CD4-positive, alpha-beta T cell (primary cell): ENCODE measurements at regions not wholly inside any gene's neighbourhood (a gene's known extent, or its start where the extent isn't known, plus 50 kb on each side); places are given as distances from the start of the nearest gene placed in this dataset.

Experiments
- ATAC-seq: fragments of 200-7000 bp; cut with Tn5 transposase; one replicate; pipeline ENCODE4 v1.10.0; 2022; ENCODE audit warnings: mild to moderate bottlenecking; ENCODE audit not compliant: poor library complexity
- CTCF ChIA-PET: fragments of 350-600 bp; sonication (Branson Sonifier 250); formaldehyde crosslinking; loops from one replicate; lab custom pipeline; 2021; ENCODE audit warnings: antibody characterized with exemption, inconsistent platforms; lab: Charles Lee
- POLR2A ChIA-PET: fragments of 350-600 bp; sonication (Branson Sonifier 250); formaldehyde crosslinking; loops from one replicate; lab custom pipeline; 2021; ENCODE audit warnings: antibody characterized with exemption, inconsistent platforms; lab: Charles Lee
- DNase-seq, 14 experiments: peaks; one replicate each; pipeline ENCODE4 v3.0.0-alpha.2; 2013 to 2020; ENCODE audit warnings: mixed read lengths in 2 of 14
- H3K27ac ChIP-seq, 2 donors: one replicate each; pipeline versions ENCODE4 v1.5.1 to v1.7.0; 2013; ENCODE audit warnings: low read length in 2 of 2, low read depth in 1 of 2, mild to moderate bottlenecking in 1 of 2
- H3K27me3 ChIP-seq, 2 experiments: 1 replicate in 1 of 2; 2 replicates in 1 of 2; pipeline versions ENCODE4 v1.6.1 to v1.7.0; 2013; ENCODE audit warnings: low read length in 2 of 2, control low read depth in 1 of 2, mild to moderate bottlenecking in 1 of 2, moderate library complexity in 1 of 2; ENCODE audit not compliant: insufficient read depth in 2 of 2, control insufficient read depth in 1 of 2
- H3K36me3 ChIP-seq: one replicate; pipeline ENCODE4 v1.6.1; 2013; ENCODE audit warnings: low read length, control low read depth; ENCODE audit not compliant: insufficient read depth
- H3K4me1 ChIP-seq: one replicate; pipeline ENCODE4 v1.6.1; 2013; ENCODE audit warnings: low read length, control low read depth; ENCODE audit not compliant: insufficient read depth
- H3K4me3 ChIP-seq: one replicate; pipeline ENCODE4 v1.5.1; 2013; ENCODE audit warnings: mild to moderate bottlenecking, low read length, moderate library complexity
- H3K9me3 ChIP-seq, 2 experiments: 1 replicate in 1 of 2; 2 replicates in 1 of 2; pipeline versions ENCODE4 v1.6.1 to v1.7.0; 2013; ENCODE audit warnings: low read length in 2 of 2, mild to moderate bottlenecking in 2 of 2, control low read depth in 1 of 2, moderate library complexity in 1 of 2; ENCODE audit not compliant: control insufficient read depth in 1 of 2, insufficient read depth in 1 of 2
- H3K27ac Mint-ChIP-seq: one replicate; pipeline ENCODE4 v1.8.0; 2020; ENCODE audit warnings: mixed read lengths
- H3K27me3 Mint-ChIP-seq: one replicate; pipeline ENCODE4 v1.8.0; 2021; ENCODE audit warnings: mixed read lengths
- H3K36me3 Mint-ChIP-seq: one replicate; pipeline ENCODE4 v1.8.0; 2021; ENCODE audit warnings: low read depth, mixed read lengths
- H3K4me1 Mint-ChIP-seq: one replicate; pipeline ENCODE4 v1.8.0; 2021; ENCODE audit warnings: low read depth, mixed read lengths
- H3K4me3 Mint-ChIP-seq: one replicate; pipeline ENCODE4 v1.8.0; 2020; ENCODE audit warnings: mild to moderate bottlenecking, mixed read lengths
- H3K9me3 Mint-ChIP-seq: one replicate; pipeline ENCODE4 v1.8.0; 2020; ENCODE audit warnings: mixed read lengths
- intact Hi-C, 2 experiments: fragments of 100-400 bp; cut with DNase I in 1 of 2; cut with micrococcal nuclease in 1 of 2; formaldehyde crosslinking; loops; one replicate each; pipeline versions ENCODE4 v1.15.1 to v1.9.0; 2023 to 2025; cut with DNase I, micrococcal nuclease
- TF ChIP-seq, protein P1 (sequence below): fragments of 200-600 bp; IDR thresholded peaks from one replicate; pipeline ENCODE4 v1.8.0; 2022; ENCODE audit warnings: antibody characterized with exemption, mild to moderate bottlenecking

DNA sequence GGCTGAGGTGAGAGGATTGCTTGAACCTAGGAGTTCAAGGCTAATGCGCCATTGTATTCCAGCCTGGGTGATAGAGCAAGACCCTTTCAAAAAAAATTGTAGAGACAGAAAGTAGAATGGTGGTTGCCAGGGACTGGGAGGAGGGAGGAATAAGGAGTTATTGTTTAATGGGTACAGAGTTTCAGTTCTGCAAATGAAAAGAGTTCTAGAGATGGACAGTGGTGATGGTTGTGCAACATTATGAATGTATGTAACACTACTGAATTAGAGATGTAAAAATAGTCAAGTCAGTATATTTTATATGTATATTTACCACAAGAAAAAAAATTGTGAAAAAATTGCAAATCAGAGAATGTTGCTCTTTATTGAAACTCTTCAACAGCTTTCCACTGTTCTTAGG lies 266.5 kb upstream of the NPY start:
- Histone ChIP-seq H3K4me1 (no peaks in the 10 kb centered on the region), H3K9me3 (no peaks in the 10 kb centered on the region), H3K27me3 (peaks cover 0 to 2% of the 10 kb centered on the region in 2 experiments), H3K27ac (no peak overlapping the region), H3K4me3 (no peak overlapping the region), H3K36me3 (no peaks in the 10 kb centered on the region)
- ChIA-PET POLR2A (no interaction called here), CTCF (no interaction called here)
- no peak for ATAC-seq
- Mint-ChIP-seq H3K27ac (no peak overlapping the region), H3K4me3 (no peak overlapping the region), H3K36me3 (no peaks in the 10 kb centered on the region), H3K9me3 (peaks cover 3% of the 10 kb centered on the region), H3K27me3 (no peaks in the 10 kb centered on the region), H3K4me1 (no peaks in the 10 kb centered on the region)
- intact Hi-C loops = no loop called here
- TF ChIP-seq, protein P1, sequence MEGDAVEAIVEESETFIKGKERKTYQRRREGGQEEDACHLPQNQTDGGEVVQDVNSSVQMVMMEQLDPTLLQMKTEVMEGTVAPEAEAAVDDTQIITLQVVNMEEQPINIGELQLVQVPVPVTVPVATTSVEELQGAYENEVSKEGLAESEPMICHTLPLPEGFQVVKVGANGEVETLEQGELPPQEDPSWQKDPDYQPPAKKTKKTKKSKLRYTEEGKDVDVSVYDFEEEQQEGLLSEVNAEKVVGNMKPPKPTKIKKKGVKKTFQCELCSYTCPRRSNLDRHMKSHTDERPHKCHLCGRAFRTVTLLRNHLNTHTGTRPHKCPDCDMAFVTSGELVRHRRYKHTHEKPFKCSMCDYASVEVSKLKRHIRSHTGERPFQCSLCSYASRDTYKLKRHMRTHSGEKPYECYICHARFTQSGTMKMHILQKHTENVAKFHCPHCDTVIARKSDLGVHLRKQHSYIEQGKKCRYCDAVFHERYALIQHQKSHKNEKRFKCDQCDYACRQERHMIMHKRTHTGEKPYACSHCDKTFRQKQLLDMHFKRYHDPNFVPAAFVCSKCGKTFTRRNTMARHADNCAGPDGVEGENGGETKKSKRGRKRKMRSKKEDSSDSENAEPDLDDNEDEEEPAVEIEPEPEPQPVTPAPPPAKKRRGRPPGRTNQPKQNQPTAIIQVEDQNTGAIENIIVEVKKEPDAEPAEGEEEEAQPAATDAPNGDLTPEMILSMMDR = no peak
- DNase-seq = no peak

DNA sequence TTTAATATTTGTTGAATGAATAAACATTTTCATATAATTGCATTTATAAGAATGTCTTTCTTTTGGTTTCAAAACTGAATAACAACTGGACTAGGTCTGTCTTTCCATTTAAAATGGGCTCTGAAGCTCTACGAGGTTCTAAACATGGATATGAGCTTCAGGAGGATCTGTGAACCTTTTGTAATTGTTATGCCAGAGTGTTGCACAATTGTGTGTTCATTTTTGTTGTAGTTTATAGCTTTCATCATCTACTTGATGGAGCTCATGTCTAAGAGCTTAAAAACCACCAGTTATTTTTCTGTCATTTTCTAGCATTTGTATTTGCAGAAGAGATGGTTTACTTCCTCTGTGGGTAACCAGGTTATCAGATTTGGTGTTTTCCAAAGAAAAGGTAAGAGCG lies 265.7 kb upstream of the NPY start:
- H3K9me3 Mint-ChIP-seq = no peaks in the 10 kb centered on the region
- POLR2A ChIA-PET = no interaction called here
- DNase-seq (no peak), ATAC-seq (no peak)
- no peaks in the 10 kb centered on the region for H3K9me3 ChIP-seq
- TF ChIP-seq, protein P1 = no peak
- no peaks in the 10 kb centered on the region for H3K4me1 Mint-ChIP-seq
- no peak overlapping the region for H3K4me3 Mint-ChIP-seq
- H3K36me3 Mint-ChIP-seq = no peaks in the 10 kb centered on the region
- H3K4me3 ChIP-seq = no peak overlapping the region
- intact Hi-C loops = no loop called here
- no peak overlapping the region for H3K27ac ChIP-seq
- H3K27ac Mint-ChIP-seq = no peak overlapping the region
- CTCF ChIA-PET = interaction anchor here (0.6 kb wide), 1 partner anchor 33 kb away, joined by 3 read pairs; no protein-coding TSS in a partner anchor
- no peaks in the 10 kb centered on the region for H3K27me3 Mint-ChIP-seq
- peaks cover 0 to 2% of the 10 kb centered on the region in 2 experiments for H3K27me3 ChIP-seq
- H3K36me3 ChIP-seq = no peaks in the 10 kb centered on the region
- H3K4me1 ChIP-seq = no peaks in the 10 kb centered on the region

DNA sequence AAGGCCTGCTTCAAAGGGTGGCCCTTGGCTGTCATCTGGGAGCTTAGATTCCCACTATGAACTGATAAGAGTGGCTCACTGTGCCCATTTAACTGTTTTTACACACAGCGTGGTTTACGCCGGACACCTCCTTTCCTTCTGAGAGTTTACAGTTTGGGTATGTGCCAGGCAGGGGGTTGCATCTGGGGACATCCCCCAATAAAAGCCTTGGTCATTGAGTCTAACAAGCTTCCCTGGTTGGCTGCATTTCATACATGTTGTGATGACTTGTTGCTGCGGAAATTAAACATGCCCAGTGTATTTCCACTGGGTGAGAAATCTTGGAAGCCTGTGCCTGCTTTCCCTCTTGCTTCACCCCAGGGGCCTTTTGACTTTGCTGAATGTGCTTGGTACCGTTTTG lies 264.1 kb upstream of the NPY start:
- Histone ChIP-seq H3K36me3 (no peaks in the 10 kb centered on the region), H3K4me3 (no peak overlapping the region), H3K4me1 (no peaks in the 10 kb centered on the region), H3K9me3 (no peaks in the 10 kb centered on the region), H3K27ac (no peak overlapping the region), H3K27me3 (peaks cover 0 to 2% of the 10 kb centered on the region in 2 experiments)
- POLR2A ChIA-PET = no interaction called here
- Mint-ChIP-seq H3K27ac (no peak overlapping the region), H3K4me1 (no peaks in the 10 kb centered on the region), H3K9me3 (no peaks in the 10 kb centered on the region), H3K36me3 (no peaks in the 10 kb centered on the region), H3K27me3 (no peaks in the 10 kb centered on the region), H3K4me3 (no peak overlapping the region)
- CTCF ChIA-PET = no interaction called here
- DNase-seq (no peak), ATAC-seq (no peak)
- TF ChIP-seq, protein P1 = no peak
- intact Hi-C loops = no loop called here
